ENCODE measurements at regions not wholly inside any gene's neighbourhood (a gene's known extent, or its start where the extent isn't known, plus 50 kb on each side); places are given as distances from the start of the nearest gene placed in this dataset.
A peak's percentile ranks its signal among the peaks of the same experiment; 100 is the strongest.

GRCh38 chr9:106443520-106443919 is 419.4 kb upstream of the ZNF462 start:
- Mint-ChIP-seq H3K27me3 (ENCODE audit: low read depth) (no peaks in the 10 kb centered on the region), H3K36me3 (peaks cover 3% of the 10 kb centered on the region), H3K4me3 (no peak overlapping the region), H3K27ac (no peak overlapping the region), H3K9me3 (peaks cover 19% of the 10 kb centered on the region), H3K4me1 (peaks cover 26% of the 10 kb centered on the region)
- no peak for TF ChIP-seq CTCF (IDR thresholded peaks at IDR 0.05; ENCODE audit: unreplicated experiment)
- DNase-seq (ENCODE audit: low spot score in 2 of 2, unreplicated experiment in 2 of 2): no peak

GRCh38 chr9:106445107-106445506 is 417.9 kb upstream of the ZNF462 start:
- DNase-seq (ENCODE audit: low spot score in 2 of 2, unreplicated experiment in 2 of 2): no peak
- H3K4me3 Mint-ChIP-seq: no peak overlapping the region
- no peak for TF ChIP-seq CTCF (IDR thresholded peaks at IDR 0.05; ENCODE audit: unreplicated experiment)
- H3K4me1 Mint-ChIP-seq: peaks cover 28% of the 10 kb centered on the region
- no peak overlapping the region for H3K27ac Mint-ChIP-seq
- H3K9me3 Mint-ChIP-seq: peaks cover 15% of the 10 kb centered on the region
- H3K36me3 Mint-ChIP-seq: peaks cover 2% of the 10 kb centered on the region
- no peaks in the 10 kb centered on the region for H3K27me3 Mint-ChIP-seq (ENCODE audit: low read depth)

- Mint-ChIP-seq H3K27ac (peak overlapping the region; percentile 73), H3K36me3 (no peaks in the 10 kb centered on the region), H3K4me3 (no peak overlapping the region), H3K9me3 (no peaks in the 10 kb centered on the region), H3K27me3 (ENCODE audit: low read depth) (no peaks in the 10 kb centered on the region), H3K4me1 (peaks cover 25% of the 10 kb centered on the region)
- DNase-seq (ENCODE audit: low spot score in 2 of 2, unreplicated experiment in 2 of 2): no peak
- TF ChIP-seq CTCF (IDR thresholded peaks at IDR 0.05; ENCODE audit: unreplicated experiment): no peak
Measured at GRCh38 chr9:106449336-106449927, 413.5 kb upstream of the ZNF462 start.

- H3K4me1 Mint-ChIP-seq: peaks cover 25% of the 10 kb centered on the region
- no peak overlapping the region for H3K4me3 Mint-ChIP-seq
- no peak for TF ChIP-seq CTCF (IDR thresholded peaks at IDR 0.05; ENCODE audit: unreplicated experiment)
- H3K9me3 Mint-ChIP-seq: no peaks in the 10 kb centered on the region
- no peak overlapping the region for H3K27ac Mint-ChIP-seq
- no peak for DNase-seq (ENCODE audit: low spot score in 2 of 2, unreplicated experiment in 2 of 2)
- H3K36me3 Mint-ChIP-seq: no peaks in the 10 kb centered on the region
- no peaks in the 10 kb centered on the region for H3K27me3 Mint-ChIP-seq (ENCODE audit: low read depth)
Measured at GRCh38 chr9:106450549-106450948, 412.4 kb upstream of the ZNF462 start.

- no peak for TF ChIP-seq CTCF (IDR thresholded peaks at IDR 0.05; ENCODE audit: unreplicated experiment)
- peaks cover 4% of the 10 kb centered on the region for H3K9me3 Mint-ChIP-seq
- H3K27me3 Mint-ChIP-seq (ENCODE audit: low read depth): no peaks in the 10 kb centered on the region
- peaks cover 25% of the 10 kb centered on the region for H3K4me1 Mint-ChIP-seq
- no peaks in the 10 kb centered on the region for H3K36me3 Mint-ChIP-seq
- no peak overlapping the region for H3K4me3 Mint-ChIP-seq
- no peak overlapping the region for H3K27ac Mint-ChIP-seq
- no peak for DNase-seq (ENCODE audit: low spot score in 2 of 2, unreplicated experiment in 2 of 2)
Measured at GRCh38 chr9:106451223-106451622, 411.7 kb upstream of the ZNF462 start.

GRCh38 chr9:106456581-106456980 is 406.4 kb upstream of the ZNF462 start:
- H3K4me1 Mint-ChIP-seq: no peaks in the 10 kb centered on the region
- no peak for TF ChIP-seq CTCF (IDR thresholded peaks at IDR 0.05; ENCODE audit: unreplicated experiment)
- H3K4me3 Mint-ChIP-seq: no peak overlapping the region
- no peak for DNase-seq (ENCODE audit: low spot score in 2 of 2, unreplicated experiment in 2 of 2)
- no peak overlapping the region for H3K27ac Mint-ChIP-seq
- no peaks in the 10 kb centered on the region for H3K27me3 Mint-ChIP-seq (ENCODE audit: low read depth)
- peaks cover 8% of the 10 kb centered on the region for H3K36me3 Mint-ChIP-seq
- peaks cover 24% of the 10 kb centered on the region for H3K9me3 Mint-ChIP-seq

Measured in mesothelial cell of epicardium (in vitro differentiated cells).